ENCODE measurements at regions not wholly inside any gene's neighbourhood (a gene's known extent, or its start where the extent isn't known, plus 50 kb on each side); places are given as distances from the start of the nearest gene placed in this dataset.

- no peak for DNase-seq
Observed at GRCh38 chr4:175871774-175872405, 59.8 kb upstream of the GPM6A start.

GRCh38 chr4:175873707-175874106 lies 61.6 kb upstream of the GPM6A start:
- no peak for DNase-seq

- DNase-seq = no peak
Observed at GRCh38 chr4:175874306-175874705, 62.2 kb upstream of the GPM6A start.

GRCh38 chr4:175875993-175876771 lies 64.1 kb upstream of the GPM6A start:
- no peak for DNase-seq

GRCh38 chr4:175882891-175883290 lies 70.8 kb upstream of the GPM6A start:
- DNase-seq = no peak

GRCh38 chr4:175884048-175884447 lies 72.0 kb upstream of the GPM6A start:
- no peak for DNase-seq

GRCh38 chr4:175891231-175891630 lies 79.2 kb upstream of the GPM6A start:
- no peak for DNase-seq

- DNase-seq = peak; percentile 30
Observed at GRCh38 chr4:175891851-175892250, 79.8 kb upstream of the GPM6A start.

- no peak for DNase-seq
Observed at GRCh38 chr4:175905925-175906324, 93.9 kb upstream of the GPM6A start.

GRCh38 chr4:175906384-175906783 lies 94.3 kb upstream of the GPM6A start:
- no peak for DNase-seq

GRCh38 chr4:175910700-175911099 lies 98.6 kb upstream of the GPM6A start:
- no peak for DNase-seq

GRCh38 chr4:175916626-175917351 lies 104.7 kb upstream of the GPM6A start:
- DNase-seq = no peak

GRCh38 chr4:175927121-175927520 lies 115.1 kb upstream of the GPM6A start:
- no peak for DNase-seq

GRCh38 chr4:175929441-175929840 lies 117.4 kb upstream of the GPM6A start:
- DNase-seq = no peak

GRCh38 chr4:175929932-175930331 lies 117.9 kb upstream of the GPM6A start:
- DNase-seq = no peak

- no peak for DNase-seq
Observed at GRCh38 chr4:175930471-175930870, 118.4 kb upstream of the GPM6A start.

- DNase-seq = no peak
Observed at GRCh38 chr4:175932116-175932515, 120.1 kb upstream of the GPM6A start.

- DNase-seq = no peak
Observed at GRCh38 chr4:175934506-175934905, 122.4 kb upstream of the GPM6A start.

- peak; percentile 64 for DNase-seq
Observed at GRCh38 chr4:175935016-175935661, 123.1 kb upstream of the GPM6A start.

GRCh38 chr4:175944126-175944910 lies 121.3 kb upstream of the WDR17 start:
- no peak for DNase-seq

- no peak for DNase-seq
Observed at GRCh38 chr4:175946472-175947116, 119.0 kb upstream of the WDR17 start.

- DNase-seq = peak; percentile 20
Observed at GRCh38 chr4:175947117-175947722, 118.4 kb upstream of the WDR17 start.
